HG03066 (cell line): ENCODE measurements at regions not wholly inside any gene's neighbourhood (a gene's known extent, or its start where the extent isn't known, plus 50 kb on each side); places are given as distances from the start of the nearest gene placed in this dataset.

ENCODE experiments used
- ATAC-seq: cut with Tn5 transposase; IDR thresholded peaks from one replicate; pipeline ENCODE4 v1.9.1; 2021; ENCODE audit warnings: low read depth; ENCODE audit not compliant: unreplicated experiment

DNA sequence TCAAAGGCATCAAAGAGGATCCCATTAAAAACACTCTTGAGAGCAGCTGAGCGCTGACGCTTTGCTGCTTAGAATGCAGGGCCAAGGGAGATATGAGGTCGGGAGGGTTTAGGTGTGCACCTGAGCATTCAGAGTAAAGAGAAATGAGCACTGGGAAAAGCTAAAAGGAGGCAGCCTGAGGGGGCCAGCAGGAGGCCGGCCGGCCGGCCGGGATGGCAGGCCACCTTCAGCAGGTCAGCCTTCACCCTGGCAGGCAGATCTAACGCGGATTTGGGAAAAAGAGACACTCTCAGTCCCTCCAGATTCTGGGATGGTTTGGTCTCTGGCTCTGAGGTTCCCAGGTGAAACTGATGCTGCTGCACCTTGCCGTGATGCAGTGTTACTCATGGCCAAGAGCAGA lies 393.5 kb downstream of the TRIML1 start:
- ATAC-seq: no peak

DNA sequence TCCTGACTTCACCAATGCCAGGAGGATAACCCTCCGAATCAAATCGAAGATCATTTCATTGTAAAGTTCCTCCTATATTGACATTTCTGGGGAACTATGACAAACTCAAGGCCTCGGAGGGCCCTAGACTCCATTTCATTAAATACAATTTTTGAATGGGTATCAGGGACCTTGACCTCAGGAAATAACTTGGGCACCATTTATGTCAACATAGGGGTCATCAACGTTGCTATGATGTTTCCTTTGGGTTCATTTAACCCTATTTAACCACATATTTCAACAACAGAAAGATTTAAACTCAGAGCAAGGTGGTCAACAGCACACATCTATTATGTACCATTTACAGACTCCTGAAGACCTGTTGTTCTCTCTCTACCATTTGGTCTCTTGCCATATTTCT lies 395.1 kb downstream of the TRIML1 start:
- ATAC-seq: no peak

DNA sequence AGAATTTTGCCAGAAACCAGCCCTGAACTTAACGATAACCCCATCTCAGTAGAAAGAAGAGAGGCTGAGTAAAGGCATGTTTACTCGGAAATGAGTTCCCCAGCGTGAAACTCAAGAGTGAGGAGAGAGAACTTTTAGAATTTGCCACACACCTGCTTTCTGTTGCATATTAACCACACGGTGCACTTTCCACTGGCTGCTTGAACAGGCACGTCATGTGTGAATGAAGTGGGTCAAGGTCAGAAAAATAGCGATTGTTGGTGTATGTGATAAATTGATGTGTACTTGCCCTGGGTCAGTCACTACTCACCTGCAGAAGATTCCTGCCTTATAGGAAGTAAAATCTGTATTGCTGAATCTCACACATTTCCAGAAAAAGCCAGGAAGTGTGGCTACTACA lies 395.7 kb downstream of the TRIML1 start:
- no peak for ATAC-seq

DNA sequence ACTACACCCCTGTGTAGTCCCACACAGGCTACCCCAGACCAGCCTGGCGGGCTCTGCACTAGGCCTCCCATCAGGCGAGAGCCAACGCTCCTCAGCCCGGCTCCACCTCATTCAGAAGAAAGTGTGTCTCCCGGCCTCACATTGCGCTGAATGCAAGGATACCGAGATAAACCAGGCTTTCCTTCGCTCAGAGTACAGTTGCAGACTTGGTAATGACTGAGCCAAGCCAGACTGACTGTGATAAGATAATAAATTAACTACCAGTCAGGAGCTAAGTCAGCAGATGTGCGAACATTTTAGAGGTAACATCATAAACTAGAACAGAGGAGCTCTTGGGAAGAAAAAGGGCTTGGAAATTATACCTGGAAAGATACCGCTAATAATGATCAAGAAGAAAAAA lies 397.6 kb downstream of the TRIML1 start:
- ATAC-seq: no peak

DNA sequence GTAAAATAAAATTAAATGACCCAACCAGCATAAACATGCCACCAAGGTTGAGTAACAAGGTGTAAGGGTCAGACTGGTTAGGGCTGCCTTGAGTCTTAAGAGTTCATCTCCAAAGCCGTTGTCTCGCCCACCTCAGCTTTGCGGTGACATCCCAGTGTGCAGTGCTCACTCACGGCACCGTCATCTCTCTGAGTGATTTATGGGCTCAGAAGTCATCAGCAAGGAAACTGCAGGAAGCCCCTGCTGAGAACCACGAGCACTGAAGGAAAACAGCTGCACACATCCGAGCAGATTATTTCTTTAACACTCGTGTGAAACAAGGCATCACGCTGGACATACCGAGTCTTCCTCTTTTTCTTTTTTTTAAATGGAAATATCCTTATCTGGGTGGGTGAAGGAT lies 411.1 kb downstream of the TRIML1 start:
- no peak for ATAC-seq

DNA sequence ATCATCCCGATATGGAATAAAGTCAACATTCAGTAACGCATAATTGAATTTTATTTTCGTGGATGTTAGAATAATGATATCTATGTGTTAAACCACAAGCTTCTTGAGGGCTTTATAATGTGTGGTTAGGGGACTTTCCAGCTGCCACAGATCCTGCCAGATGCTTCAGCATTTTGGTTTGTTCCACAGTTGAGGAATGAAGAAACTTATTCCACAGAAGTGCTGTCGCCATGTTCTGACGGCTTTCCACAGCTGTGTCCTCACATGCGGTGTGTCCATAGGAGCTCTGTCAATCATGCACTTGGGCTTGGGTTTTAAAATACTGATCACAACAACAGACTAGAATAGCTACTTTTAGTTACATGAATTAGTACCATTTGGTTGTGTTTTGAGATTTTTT lies 411.9 kb downstream of the TRIML1 start:
- no peak for ATAC-seq

DNA sequence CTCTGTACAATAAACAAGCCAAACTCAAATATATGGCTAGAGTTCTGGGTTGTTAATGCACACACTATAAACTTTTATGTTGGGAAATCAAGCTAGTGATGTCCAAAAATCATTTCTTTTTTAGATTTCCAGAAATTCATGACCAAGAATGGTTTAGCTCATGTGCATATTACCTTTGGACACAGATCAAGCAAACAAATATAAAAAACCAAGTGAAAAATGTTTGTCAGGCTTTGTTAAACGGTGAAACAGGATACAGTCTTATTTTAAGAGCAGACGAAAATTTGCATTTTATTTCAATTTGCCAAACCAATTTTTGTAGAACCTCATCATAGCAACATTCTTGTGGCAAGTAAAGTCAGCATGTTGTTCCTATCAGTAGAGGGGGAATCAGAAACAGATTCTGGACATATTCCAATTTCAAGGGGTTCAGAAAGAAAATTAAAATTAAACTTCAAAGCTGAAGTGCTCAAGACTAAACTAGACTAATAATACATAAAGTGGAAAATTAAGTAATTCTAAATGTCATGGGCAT lies 413.6 kb downstream of the TRIML1 start:
- ATAC-seq: no peak

DNA sequence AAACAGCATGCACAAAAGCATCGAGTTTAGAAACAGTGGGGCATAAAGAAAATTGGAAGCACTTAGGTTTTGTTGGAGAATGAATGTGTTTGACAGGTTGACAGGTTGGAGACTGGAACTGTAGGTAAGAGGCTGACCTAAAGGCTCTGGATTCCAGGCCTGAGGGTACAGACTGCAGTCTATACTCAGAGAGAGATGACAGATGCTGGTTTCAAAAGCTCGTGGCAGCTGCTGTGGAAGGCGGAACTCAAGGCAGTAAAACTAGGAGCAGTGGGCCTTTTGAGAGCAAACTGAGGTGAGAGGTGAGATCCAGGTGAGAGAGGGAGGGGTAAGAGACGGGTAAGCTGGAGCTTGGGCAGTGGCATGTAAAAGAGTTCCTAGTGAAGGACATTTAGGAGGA lies 415.2 kb downstream of the TRIML1 start:
- ATAC-seq: no peak

DNA sequence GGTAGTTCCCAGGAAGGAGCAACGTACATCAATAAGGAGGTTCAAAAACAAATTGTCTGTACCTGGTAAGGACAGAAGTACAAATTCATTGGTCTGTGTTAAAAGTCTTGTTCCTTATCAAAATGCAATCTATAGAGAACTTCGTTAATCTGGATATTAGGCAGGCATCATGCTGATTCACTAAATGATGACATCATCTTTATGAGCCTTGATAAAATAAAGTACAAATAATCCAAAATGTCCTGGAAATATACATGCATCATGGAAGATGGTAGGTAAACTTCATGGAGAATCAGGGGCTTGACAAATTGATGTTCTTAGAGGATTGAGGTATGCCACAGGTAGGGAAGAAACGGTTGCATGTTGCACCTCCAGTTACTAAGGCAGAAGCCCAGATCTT lies 433.9 kb downstream of the TRIML1 start:
- ATAC-seq: no peak

DNA sequence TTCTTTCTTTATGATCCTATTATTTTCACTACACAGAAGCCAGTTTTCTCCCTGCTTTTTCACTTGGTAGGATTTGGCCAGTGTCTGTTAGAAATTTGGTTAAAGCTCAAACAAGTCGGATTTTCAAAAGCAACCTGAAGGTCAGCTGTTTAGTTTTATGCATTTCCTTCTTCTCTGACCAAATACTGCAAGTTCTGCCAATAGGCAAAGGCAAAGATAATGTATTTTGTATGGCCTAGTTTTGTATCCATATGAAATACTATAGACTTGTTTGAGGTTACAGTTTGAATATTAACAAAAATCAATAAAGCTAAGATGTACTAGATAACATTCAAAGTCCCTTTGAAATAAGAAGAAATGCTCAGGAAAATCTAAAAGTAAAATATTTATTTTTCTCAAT lies 439.4 kb downstream of the TRIML1 start:
- ATAC-seq: no peak

DNA sequence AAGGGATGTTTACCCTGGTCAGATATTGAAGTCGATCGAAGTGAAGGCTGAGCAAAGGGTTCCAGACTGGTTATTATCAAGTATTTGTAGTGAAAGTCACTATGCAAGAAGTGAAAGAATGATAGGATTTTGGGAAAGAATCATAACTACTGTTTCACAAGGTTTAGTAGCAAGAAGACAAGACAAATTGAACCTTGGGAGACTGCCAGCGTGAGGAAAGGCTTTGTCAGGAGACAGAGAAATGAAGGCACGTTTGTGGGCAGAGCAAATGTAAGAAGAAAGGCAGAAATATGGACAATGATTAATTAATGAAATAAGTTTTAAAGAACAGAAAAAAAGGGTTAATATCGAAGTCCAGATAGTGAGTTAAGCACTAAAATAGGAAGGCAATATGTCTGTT lies 456.8 kb downstream of the TRIML1 start:
- ATAC-seq: no peak

DNA sequence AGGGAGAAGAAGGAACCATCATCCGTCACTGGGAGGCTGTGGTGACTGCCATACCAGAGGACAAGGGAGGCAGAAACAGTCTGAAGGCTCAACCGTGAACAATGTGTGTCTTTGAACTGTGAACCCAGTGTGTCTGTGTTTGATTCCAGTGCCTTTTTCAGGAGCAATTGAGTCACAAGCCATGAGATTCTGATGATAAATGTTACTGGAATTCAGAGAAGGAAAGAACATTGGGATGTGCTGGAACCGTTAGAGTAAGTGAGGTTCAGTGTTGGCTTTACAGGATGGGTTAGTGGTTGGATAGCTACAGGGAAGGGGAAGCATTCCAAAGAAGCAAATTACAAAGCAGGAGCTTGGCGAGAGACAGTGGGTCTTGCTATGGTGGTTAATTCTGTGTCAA lies 464.4 kb downstream of the TRIML1 start:
- ATAC-seq: no peak

DNA sequence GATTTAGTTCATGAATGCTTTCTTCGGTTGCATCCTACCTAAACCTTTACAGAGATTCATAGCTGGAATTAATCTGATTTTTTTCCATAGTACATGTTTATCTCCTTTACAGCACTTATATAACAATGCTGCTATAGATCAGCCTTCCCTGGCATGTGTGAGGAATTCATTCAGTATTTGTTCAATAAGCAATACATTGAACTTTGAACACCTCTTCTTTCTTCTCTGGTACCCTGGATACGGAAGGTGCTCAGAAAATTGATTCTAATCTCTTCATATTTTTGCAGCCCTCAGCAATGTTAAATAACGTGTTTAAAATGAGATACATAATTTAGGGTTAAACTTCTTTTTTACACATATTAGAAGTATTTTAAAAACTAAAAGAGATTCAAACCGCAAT lies 467.4 kb downstream of the TRIML1 start:
- ATAC-seq: no peak

DNA sequence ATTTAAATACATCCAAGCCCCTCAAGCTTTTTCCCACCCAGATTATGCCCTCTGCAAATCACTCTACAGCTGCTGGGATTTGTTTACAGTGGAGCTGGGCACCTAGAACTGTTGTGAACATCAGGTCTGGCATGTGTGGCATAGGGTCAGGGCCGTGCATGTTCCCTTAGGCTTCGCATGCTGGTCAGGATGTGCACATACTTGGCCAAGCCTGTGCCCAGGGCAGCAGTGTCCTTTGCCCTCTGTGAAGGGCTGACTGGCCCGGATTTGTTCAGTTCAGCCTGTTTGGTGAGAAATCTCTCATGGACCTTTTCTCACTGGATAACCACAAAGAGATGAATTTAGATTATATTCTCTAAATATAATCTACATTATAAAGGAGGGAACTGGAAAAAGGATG lies 471.9 kb downstream of the TRIML1 start:
- no peak for ATAC-seq

DNA sequence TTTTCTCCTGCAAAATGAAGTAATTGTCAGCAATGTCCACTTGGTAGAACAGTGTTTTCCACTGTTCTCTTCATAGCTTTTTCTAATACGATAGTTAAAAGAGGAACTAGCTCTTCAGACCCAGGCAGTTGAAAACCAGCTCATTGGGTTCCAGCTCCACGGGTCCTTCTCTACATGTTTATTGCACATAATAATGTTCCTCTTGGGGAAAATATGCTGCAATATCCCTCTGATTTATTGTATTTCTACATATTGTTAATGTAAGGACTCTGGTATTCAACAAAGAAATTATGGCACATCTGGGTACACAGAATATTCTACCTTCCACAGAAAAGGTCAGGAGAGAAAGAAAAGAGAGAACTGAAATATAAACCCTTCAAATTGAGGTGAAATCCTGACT lies 473.4 kb downstream of the TRIML1 start:
- no peak for ATAC-seq

DNA sequence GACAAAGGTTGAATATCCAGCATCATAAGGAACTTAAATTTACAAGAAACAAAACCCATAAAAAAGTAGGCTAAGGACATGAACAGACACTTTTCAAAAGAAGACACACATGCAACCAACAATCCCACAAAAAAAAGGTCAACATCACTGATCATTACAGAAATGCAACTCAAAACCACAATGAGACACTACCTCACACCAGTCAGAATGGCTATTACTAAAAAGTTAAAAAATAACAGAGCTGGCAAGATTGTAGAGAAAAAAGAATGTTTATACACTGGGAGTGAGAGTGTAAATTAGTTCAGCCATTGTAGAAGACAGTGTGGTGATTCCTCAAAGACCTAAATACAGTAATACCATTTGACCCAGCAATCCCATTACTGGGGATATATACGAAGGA lies 474.7 kb downstream of the TRIML1 start:
- ATAC-seq: no peak

DNA sequence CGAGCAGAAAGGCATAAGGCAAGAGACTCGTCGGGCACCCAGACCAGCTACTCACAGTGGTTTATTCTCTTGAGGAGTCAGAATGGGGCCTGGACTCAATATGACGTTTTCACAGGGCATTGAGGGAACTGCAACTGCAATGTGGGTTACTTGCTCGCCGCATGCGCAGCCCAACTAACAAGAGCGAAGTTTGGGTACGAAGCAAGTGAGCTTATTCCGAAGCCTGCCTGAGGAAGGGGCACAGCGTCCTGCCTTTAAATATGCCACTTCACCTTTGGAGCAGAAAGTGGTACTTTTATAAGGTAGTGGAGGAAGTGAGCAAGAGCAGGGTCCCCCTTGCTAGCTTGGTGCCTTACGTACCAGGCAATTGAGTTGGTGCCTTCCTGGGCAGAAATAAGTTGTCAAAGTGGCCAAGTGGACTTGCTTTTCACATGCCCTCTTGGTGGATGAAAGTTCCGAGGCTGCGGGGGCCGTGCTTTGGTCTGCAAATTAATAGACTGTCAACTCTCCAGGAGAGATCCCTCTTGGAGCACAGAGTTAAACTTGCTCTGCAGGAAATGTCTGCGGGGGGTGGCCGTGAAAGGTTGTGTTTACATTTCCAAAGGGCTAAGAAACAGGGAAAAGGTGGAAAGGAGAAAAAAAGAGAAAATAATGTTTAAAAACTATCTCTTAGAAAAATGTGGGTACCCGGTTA lies 480.4 kb downstream of the TRIML1 start:
- no peak for ATAC-seq

DNA sequence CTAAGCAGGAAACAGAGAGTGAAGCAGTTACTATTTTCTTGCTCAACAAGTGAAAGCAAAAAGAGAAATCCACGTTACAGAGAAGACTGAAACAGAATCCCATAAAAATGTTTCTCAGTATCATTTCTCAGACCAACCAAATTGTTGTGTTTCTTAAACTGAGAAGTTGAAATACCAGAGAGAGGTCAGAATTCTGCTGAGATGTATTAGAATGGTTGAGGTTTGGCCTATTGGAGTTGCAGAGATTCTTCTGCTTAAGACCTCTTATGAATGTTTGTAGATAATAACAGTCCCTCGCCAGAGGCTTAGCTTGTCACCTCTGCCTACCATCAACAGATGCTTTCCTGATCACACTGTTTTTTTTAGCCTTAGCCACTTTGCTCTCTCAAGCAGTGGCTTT lies 481.4 kb downstream of the TRIML1 start:
- no peak for ATAC-seq

DNA sequence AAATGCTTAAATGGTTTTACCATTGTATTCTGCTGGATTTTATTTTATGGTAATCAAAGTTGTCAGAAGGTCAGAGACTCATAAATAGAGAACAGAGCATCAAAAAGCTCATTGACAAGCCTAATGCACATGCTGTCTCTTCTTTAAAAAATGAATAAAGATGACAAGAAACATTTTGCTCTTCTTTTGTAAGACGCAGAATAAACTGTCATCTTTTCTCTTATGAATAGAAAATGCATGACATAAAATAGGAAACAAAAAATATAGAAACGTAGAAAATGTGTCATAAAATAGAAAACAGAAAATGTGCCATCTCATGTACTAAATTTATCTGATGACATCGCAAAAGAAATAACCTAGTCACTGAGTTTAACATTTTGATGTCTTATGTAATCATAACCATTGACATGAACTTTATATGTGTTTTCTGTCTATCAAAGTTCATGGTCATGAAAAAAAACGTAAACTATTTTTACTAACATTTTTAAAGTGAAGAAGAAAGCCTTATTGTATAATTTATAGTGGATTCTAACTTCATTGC lies 484.1 kb downstream of the TRIML1 start:
- no peak for ATAC-seq

DNA sequence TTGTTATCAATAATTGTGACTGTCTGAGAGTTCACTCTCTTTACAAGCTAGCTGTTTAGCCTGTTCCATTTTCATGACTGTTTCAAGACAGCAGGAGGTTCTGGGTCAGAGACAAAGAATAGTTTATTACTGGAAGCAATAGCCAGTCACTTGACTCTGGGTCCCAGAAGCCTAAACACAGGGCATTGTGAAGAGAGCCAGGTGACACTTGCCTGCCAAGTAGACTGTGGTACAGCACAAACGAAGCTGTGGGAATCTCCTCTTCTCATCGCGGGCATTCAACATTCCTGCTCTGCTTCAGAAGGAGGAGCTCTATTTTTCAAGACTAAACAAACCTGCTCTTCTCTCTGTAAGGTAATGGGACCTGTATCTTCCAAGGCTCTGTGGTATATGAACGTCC lies 485.1 kb downstream of the TRIML1 start:
- no peak for ATAC-seq

DNA sequence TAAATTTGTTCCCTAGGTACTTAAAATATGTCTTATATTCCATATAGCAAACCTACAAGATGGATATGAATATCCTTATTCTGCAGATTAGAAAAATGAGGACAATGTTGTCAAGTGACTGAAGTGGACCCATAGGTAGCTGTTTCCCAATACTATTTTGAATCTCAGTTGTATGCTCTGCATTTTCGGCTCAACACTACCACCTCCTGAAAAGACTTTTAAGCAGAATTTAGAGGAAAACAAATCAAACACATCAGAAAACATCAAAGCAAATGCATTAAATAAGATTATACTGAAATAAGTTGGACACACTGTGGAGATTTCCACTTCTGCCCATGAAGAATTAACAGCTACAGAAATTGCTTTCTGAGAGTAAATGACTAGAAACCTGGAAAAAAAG lies 488.7 kb downstream of the TRIML1 start:
- ATAC-seq: no peak

DNA sequence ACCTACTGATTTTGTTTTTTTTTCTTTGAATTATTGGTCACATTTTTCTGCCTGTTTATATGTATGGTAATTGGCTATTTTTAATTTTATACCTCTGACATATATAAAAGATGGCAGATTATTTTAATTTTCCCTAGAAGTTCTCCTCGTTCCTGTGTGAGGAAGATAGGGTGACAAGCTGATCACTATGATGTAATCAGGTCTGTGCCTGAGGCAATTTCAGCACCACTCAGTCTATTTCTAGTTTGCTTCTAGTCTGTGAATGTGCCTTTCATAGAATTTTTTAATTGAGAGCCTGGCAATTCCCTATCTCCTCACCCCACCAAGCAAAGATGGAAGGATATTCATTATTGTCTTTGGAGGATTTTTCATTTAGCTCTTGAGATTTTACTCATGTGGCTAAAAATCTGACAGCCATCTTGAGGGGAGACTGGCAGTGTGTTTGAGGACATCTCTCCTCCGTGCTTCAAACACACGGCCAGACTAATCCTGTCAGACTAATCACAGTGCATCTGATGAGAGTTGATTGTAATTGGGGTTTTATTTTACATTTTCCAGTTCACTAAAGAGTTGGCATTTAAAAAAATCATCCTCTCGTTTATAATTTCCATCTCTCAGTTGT lies 500.3 kb downstream of the TRIML1 start:
- no peak for ATAC-seq
